Right renal cortex interstitium (tissue), 3 donors: ENCODE measurements at regions not wholly inside any gene's neighbourhood (a gene's known extent, or its start where the extent isn't known, plus 50 kb on each side); places are given as distances from the start of the nearest gene placed in this dataset.
"Not testable (repeated sequence)": the region's sequence is repeated elsewhere in the genome, so short reads cannot be mapped to it uniquely, and the experiment has no call there.

ENCODE experiments used
- DNase-seq, 3 donors: peaks; one replicate each; pipeline ENCODE4 v3.0.0-alpha.2; 2013; ENCODE audit warnings: low read depth in 3 of 3, low spot score in 2 of 3

DNA sequence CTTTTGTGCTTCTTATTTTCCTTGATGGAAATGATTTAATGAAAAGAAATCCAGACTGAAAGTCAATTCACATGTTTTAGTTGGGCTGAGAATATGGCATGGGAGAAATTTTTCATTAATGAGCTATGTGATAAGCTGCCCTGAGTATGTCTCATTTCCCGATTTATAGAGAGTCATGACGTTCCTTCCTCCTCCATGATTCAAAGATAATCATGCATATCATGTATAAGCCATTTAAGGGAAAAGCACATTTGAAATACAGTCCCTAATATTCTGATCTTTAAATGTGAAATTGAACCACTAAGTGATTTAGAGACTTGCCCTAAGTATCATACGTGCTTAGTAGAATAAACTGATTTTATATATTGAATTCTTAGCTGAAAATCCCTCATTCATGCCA is 840.9 kb downstream of the PCDH17 start:
- no peak for DNase-seq

DNA sequence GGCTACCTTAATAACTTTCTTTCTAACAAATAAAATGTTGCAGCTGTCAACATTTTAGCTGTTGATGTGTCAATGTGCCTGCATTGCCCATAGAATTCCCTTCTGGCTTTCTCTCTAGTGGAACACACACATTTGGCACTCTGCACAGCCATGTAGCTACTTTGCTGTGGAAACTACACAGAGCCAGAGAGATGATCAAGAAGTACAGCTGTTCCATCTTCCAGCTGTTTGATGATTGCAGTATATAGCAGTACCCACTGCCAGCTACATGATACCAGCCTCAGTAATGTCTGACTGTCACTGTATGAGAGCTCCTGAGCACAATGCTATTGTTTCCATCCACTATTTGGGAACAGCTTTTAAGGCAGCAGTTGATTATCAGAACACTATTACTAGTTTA is 843.0 kb downstream of the PCDH17 start:
- no peak for DNase-seq

DNA sequence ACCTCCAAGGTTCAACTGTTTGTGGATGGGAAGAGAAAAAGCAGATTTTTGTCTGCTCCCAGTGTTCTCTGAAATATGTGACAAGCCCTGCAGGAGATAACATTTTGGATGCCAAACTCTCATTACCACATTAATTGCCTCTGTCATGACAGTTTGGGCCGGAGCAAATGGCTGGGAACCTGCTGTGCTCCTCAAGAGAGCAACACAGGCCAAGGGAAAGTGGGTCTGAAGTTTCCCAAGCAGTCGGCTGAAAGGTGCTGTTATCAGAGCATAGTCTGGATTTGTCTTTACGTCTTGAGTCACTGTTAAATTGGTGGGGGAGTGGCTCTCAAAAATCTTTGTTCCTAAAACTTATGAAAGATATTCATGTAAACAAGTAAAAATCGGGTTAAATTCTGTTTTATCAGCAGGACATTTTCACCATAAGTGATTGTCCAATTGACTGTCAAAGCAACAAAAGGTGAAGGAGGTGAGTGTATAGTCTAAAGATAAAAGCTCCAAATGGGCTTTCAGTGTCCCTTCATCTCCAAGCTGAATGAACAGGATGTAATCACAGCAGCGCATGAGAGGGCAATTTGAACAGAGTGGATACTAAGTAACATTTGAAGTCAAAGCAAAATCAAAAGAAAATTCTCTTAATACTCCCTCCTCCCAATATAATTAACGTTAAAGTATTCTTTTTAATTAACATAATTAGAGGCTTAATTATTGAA is 844.8 kb downstream of the PCDH17 start:
- no peak for DNase-seq

DNA sequence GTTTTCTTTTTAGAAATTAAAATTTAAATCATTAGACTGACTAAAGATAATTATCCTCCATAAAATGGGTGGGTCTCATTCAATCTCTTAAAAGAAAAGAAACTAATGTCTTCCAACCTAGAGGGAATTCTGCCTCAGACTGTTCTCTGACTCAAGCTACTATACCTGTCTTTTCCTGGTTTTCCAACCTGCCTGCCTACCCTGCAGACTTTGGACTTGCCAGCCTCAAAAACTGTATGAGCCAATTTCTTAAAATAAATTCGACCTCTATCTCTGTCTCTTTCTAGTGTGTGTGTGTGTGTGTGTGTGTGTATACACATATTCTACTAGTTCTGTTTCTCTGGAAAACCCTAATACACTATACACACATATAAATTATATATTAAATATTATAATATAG is 847.3 kb downstream of the PCDH17 start:
- DNase-seq, result no peak

DNA sequence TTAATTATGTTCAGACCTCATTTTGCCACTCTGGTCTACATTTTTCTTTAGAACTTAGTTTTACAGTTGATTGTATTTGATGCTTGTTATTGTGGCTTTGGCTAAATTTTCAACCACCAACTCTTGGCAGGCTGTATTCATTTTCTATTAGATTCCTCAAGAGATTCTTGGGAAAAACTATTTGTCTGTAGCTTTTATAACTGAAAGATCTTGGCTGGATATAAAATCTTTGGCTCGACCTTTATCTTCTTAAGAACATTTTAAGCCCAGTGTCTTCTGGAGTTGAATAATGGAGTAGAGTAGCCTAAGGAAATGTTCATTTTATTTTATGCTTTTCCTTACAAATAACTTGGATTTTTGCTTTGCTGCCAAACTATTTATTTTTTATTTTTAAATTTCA is 848.5 kb downstream of the PCDH17 start:
- no peak for DNase-seq

DNA sequence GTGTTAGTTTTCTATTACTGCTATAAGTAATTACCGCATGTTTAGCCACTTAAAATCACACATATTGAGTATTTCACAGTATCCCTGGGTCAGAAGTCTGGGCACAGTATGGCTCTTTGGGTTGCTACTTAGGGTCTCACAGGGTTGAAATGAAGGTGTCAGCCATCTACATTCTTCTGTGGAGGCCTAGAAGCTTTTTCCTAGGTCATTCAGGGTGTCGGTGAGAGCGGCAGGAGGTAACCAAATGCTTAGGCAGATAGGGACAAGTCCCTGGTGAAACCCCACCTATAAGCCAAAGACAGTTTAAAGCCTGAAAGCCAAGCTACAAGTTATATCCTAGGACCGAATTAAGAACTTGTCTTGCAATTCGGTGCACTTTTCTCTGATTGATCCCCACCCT is 856.7 kb downstream of the PCDH17 start:
- DNase-seq, result no peak

DNA sequence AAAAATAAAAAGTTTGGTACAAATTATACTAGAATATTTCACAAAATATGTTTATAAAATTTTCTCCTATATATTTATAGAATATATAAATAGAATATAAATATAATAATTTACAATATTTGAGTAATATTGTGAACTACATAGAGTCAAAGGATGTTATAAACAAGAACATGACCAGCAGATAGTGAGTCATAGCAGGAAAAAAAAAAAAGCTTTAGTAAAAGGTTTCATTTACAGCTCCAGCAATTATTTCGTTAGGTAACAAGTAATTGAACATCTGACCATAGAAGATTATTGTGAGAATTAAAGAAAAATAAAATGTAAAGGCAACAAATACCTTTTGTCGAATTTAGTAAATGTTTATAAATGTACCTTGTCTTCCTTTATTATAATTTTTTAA is 864.1 kb downstream of the PCDH17 start:
- DNase-seq, result no peak

DNA sequence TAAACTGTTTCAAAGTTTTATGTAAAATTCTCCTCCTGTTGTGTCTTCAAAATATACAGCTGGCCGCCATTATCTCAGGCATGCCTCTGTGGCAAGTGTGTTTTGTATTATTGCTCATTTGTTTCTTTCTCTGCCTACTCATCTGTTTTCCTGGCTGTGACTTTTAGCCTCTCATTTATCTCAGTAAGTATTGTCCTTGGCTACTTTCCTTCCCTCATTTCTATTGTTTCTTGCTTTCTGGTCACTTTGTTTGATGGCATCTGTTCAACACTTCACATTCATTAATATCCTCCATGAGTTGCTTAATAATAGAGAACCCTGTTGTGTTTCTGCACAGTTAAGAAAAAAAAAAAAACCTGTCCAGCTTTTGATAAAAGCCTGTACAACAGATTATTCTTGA is 869.4 kb downstream of the PCDH17 start:
- no peak for DNase-seq

DNA sequence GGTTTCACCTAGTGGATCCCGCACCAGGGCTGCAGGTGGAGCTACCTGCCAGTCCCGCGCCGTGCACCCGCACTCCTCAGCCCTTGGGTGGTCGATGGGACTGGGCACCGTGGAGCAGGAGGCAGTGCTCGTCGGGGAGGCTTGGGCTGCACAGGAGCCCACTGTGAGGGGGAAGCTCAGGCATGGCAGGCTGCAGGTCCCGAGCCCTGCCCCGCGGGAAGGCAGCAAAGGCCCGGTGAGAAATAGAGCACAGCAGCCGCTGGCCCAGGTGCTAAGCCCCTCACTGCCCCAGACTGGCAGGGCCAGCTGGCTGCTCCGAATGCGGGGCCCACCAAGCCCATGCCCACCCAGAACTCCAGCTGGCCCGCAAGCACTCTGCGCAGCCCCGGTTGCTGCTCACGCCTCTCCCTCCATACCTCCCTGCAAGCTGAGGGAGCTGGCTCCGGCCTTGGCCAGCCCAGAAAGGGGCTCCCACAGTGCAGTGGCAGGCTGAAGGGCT is 872.7 kb downstream of the PCDH17 start:
- DNase-seq, result not testable (repeated sequence)

DNA sequence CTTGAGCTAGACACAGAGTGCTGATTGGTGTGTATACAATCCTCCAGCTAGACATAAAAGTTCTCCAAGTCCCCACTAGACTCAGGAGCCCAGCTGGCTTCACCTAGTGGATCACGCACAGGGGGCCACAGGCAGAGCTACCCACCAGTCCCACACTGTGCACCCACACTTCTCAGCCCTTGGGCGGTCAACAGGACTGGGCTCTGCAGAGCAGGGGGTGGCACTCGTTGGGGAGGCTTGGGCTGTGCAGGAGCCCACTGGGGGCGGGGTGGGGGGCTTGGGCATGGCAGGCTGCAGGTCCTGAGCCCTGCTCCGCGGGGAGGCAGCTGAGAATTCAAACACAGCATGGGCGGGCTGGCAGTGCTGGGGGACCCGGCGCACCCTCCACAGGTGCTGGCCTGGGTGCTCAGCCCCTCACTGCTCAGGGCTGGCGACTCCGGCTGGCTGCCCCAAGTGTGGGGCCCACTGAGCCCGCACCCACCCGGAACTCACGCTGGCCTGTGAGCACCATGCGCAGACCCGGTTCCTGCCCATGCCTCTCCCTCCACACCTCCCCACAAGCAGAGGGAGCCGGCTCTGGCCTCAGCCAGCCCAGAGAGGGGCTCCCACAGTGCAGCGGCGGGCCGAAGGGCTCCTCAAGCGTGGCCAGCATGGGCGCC is 873.8 kb downstream of the PCDH17 start:
- DNase-seq, result not testable (repeated sequence)

DNA sequence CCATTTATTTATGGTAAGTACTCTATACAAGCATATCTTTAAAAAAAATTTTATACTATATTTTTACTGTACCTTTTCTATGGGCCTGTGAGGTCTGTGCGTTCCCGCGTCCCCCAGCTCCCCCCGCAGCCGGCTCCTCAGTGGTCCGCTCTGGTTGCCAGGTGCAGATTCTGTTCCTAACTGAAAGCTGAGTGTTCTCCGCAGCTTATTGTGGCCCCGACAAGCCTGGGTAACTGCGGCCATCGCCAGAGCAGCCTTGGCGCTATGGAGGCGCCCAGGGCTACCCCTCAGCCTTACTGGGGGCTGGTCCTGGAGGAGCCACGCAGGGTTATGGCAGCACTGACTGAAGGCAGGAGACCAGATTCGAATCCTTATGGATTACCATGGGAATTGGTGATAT is 896.8 kb downstream of the PCDH17 start:
- no peak for DNase-seq

DNA sequence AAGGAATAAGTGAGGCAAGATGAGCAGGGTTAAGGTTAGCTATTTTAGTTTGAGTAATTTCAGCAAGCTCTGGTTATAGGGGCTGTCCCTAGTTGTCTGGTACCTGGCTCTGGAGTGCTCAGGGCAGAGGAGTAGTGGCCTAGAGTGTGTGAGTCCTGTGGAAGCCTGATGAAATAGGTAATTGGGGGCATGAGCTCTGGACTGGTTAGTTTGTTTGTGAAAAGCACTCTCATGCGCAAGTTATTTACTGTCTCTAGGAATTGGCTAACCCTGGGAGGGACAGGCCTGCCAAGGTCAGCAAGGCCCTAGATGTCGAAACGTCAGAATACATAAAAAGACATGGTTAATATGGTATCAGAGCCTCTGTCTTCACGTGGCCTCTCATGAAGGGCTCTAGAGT is 900.1 kb downstream of the PCDH17 start:
- no peak for DNase-seq

DNA sequence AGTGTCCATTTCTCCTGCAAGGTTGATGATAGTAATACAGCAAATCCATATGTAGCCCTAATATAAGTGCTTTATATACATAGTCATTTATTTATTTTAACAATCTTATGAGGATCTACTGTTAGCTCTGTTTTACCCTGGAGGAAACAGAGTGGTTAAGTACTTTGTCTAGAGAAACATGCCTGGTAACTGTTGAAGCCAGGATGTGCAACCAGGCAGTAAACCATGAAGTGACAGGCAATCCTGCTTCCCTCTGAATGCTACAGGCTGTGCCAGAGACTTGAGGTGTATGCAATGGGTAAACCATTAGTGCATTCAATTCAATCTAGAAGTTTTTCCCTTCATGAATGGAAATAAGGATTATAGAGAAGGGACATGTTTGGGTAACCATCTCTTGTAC is 911.0 kb downstream of the PCDH17 start:
- no peak for DNase-seq

DNA sequence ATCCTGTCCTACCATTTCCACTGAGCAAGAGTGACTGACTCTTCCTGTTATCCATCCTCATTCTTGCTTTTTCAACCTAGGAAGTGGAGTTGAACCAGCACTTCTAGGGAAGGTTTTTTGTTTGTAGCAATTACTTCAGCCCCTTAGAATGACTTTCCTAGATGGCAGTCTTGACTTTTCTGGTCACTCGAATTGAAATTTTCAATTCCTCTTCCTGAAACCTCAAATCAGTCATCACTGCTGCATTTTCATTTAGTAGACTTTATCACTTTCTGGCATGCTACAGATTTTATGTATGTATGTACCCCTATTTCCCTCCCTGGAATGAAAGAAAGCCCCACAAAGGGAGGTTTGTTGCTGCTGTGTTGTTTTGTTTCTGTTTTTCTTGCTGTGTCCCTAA is 915.9 kb downstream of the PCDH17 start:
- no peak for DNase-seq

DNA sequence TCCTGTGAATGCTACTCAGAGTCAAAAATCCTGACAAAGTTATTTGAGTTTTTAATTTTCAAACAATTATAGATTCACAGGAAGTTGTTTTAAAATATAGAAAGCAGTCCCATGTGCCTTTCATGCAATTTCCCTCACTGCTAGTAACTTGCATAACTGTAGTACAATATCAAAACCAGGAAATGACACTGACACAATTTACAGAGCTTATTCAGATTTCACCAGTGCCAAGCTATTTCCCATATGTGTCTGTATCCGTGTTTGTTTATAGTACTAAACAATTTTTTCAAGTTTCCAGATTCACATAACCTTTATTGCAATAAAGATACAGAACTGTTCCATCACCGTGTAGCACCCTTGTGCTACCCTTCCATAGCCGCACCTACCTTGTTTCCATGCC is 934.6 kb downstream of the PCDH17 start:
- DNase-seq, result no peak

DNA sequence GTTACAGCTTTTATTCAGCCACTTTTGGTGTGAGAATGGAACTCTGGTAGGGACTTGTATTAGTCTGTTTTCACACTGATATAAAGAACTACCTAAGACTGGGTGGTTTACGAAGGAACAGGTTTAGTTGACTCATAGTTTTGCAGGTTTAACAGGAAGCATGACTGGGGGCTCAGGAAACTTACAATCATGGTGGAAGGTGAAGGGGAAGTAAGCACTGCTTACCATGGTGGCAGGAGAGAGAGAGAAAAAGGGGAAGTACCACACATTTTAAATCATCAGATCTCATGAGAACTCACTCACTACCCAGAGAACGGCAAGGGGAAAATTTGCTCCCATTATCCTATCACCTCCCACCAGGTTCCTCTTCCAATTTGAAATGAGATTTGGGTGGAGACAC is 942.2 kb downstream of the PCDH17 start:
- no peak for DNase-seq

DNA sequence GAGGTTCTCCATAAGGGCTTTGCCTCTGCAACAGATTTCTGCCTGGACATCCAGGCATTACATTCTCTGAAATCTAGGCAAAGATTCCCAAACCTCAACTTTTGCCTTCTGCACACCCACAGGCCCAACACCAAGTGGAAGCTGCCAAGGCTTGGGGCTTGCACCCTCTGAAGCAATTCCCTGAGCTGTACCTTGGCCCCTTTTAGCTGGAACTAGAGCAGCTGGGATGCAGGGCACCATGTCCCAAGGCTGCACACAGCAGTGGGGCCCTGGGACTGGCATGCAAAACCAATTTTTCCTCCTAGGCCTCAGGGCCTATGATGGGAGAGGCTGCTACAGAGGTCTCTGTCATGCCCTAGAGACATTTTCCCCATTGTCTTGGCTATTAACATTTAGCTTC is 943.2 kb downstream of the PCDH17 start:
- no peak for DNase-seq

DNA sequence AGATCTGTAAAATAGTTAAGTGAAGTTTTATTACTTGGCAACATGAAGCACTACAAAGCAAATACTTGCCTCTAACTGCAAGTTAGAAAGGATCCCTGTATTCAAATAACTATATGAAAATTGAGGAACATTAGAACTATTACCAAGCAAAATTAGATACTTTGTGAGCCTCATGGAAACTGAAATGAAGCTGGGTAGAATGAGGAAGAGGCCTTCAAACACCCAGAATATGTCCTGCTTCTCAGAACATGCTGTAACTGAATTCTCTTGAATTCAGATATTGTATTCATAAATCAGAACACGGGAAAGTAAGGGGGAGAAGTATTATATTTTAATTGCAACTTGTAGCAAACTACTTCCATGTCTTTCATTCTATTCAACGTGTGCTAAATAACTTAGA is 947.9 kb downstream of the PCDH17 start:
- no peak for DNase-seq

DNA sequence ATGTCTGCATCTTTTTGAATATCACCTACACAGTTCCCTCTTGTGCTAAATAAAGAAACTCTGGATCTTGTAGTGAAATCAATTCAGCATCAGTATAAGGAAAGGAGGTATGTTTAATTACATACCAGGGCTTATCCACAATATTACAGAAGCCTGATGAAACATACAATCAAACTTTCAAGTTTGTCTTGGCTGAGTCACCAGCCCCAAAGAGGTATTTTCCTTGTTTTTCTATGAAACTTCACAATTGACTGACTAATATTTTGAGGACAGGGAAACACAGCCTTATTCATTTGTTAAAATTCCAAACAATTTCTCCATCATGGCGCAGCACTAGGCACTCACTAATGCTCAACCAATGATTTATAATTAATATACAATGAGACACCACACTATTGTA is 952.4 kb downstream of the PCDH17 start:
- no peak for DNase-seq

DNA sequence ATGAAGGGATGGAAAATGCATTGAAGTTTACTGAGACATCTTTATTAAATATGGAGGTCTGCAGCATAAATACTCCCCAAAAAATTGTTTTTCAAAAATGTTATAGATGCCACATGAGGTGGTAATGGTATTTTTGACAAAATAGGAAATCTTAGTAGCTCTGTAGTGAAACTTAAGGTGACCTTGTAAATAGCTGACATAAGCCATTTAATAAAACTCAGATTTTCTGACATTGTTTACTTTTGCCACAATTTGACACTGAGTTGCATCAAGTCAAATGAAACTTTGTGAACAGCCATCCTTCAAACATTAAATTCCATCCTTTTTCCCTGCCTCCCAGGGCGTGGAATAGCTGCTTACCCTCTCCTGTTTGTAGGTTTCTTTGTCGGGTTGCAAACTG is 953.1 kb downstream of the PCDH17 start:
- DNase-seq, result no peak

DNA sequence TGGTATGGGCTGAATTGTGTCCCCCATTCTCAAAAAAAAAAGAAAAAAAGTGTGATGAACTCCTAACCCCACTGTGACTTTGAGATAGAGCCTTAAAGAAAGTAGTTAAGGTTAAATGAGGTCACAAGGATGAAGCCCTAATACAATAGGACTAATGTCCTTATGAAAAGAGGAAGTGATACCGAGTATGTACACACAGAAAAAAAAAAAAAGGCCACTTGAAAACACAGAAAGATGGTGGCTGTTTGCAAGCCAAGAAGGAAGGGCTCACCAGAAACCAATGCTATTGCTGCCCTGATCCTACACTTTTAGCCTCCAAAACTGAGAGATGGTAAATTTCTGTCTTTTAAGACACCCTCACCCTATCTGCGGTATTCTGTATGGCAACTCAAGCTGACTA is 955.6 kb downstream of the PCDH17 start:
- no peak for DNase-seq

DNA sequence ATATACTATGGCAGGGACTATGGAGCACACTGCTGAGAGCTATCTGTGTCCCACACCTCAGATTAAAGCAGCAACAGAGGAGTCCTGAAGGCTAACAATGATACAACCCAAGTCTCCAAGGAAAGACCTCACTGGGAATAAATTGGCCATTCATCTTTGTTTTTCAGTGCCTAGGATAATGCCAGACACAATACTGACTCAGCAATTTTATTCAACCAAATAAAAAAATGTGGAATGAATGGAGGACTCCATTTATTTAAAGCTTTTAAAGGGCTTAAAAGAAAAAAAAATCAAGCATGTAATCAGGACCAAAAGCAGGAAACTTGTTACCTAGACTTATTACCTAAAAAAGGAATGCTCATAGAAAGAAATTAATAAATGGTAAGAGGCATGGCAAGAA is 960.5 kb downstream of the PCDH17 start:
- no peak for DNase-seq

DNA sequence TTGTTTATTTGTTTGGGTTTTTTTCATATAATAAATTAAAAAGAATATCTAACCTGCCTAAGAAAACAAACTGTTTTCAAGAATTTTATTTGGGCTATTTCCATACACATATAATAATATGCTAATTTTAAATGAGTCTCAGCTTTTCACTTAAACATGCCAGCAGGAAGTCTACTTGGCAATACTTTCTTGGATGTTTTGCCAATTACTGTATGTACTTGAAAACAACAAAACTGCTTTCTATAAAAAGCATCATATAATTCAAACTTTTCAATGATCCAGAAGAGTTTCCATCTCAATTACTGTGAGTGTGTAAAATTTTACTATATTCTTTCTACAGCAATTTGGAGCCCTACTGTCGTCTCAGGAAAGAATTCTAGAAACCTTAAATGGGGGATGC is 961.2 kb downstream of the PCDH17 start:
- no peak for DNase-seq
